ENCODE measurements at regions not wholly inside any gene's neighbourhood (a gene's known extent, or its start where the extent isn't known, plus 50 kb on each side); places are given as distances from the start of the nearest gene placed in this dataset.
A peak's percentile ranks its signal among the peaks of the same experiment; 100 is the strongest.

- FAIRE-seq (no peak), ATAC-seq (peak; percentile 45), DNase-seq (ENCODE audit: low read depth, low spot score) (no peak)
- SMC1A ChIA-PET (ENCODE audit: uncharacterized antibody, unreplicated experiment): interaction anchor here (1.3 kb wide), 1 partner anchor 293 kb away, joined by 3 read pairs; no protein-coding TSS in a partner anchor
- no TSS peak for BruUV-seq (replicated peaks)
- Histone ChIP-seq H3K4me2 (ENCODE audit: control insufficient read depth, insufficient read depth) (no peak overlapping the region), H3K36me3 (ENCODE audit: control insufficient read depth in 2 of 2, insufficient read depth in 2 of 2, low read length in 1 of 2) (no peaks in the 10 kb centered on the region), H3K79me2 (ENCODE audit: control insufficient read depth, insufficient read depth, low read length) (no peaks in the 10 kb centered on the region), H3K4me1 (ENCODE audit: control insufficient read depth, insufficient read depth, low read length) (no peaks in the 10 kb centered on the region), H2AFZ (ENCODE audit: control insufficient read depth, low read depth, low read length) (no peak overlapping the region), H3K27me3 (replicated peaks in 1 of 2; ENCODE audit: control insufficient read depth in 2 of 2, insufficient read depth in 2 of 2, low read length in 1 of 2) (no peaks in the 10 kb centered on the region), H4K20me1 (ENCODE audit: control insufficient read depth, insufficient read depth) (no peaks in the 10 kb centered on the region), H3K4me3 (no peak overlapping the region), H3K27ac (ENCODE audit: control insufficient read depth, insufficient read depth) (no peak overlapping the region), H3K9ac (ENCODE audit: control insufficient read depth, insufficient read depth, low read length) (no peak overlapping the region), H3K9me3 (replicated peaks; ENCODE audit: control insufficient read depth, insufficient read depth, low read length) (no peaks in the 10 kb centered on the region)
- TF ChIP-seq CHD4 (IDR thresholded peaks at IDR 0.05) (no peak), RAD21 (IDR thresholded peaks at IDR 0.05; ENCODE audit: insufficient read depth, low read depth, low read length) (peak; percentile 28; the same call in 1 of the 2 replicates)
- POLR2A ChIA-PET: no interaction called here
- in situ Hi-C loops (cut with MboI) (no loop called here), intact Hi-C loops (cut with micrococcal nuclease; ENCODE audit: unreplicated experiment) (no loop called here)
- WGBS (ENCODE audit: insufficient coverage, insufficient replicate concordance, low lambda C conversion rate, missing lambda C conversion rate): 14% methylated on average over 2 of the region's 2 CpGs
- RAD21 ChIA-PET (ENCODE audit: unreplicated experiment): no interaction called here
- CTCF ChIA-PET: interaction anchor here (1.3 kb wide), 1 partner anchor 293 kb away, joined by 3 read pairs; no protein-coding TSS in a partner anchor
Observed at GRCh38 chr2:36266536-36267121, 88.9 kb upstream of the CRIM1 start.

DNA sequence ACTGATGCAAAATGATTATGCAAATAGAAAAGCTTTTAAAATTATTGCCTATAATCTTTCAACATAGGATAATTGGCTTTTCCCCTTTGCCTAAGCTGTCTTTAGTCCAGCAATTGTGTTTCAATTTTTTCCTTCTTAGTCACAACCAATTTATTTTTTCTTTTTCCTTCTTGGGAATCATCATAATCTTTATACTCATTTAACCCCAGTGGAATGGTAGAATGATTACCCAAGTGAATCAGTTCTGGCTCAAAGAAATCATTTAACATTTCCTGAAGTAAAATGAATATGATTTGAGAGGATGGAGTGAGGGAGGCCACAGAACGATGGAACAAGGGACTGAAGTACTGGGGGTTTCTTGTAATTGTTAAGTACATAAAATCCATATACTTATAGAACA is 93.0 kb upstream of the CRIM1 start:
- no peak overlapping the region for H3K27ac ChIP-seq (ENCODE audit: control insufficient read depth, insufficient read depth)
- no peaks in the 10 kb centered on the region for H3K79me2 ChIP-seq (ENCODE audit: control insufficient read depth, insufficient read depth, low read length)
- no peaks in the 10 kb centered on the region for H3K27me3 ChIP-seq (replicated peaks in 1 of 2; ENCODE audit: control insufficient read depth in 2 of 2, insufficient read depth in 2 of 2, low read length in 1 of 2)
- TF ChIP-seq JUND (IDR thresholded peaks at IDR 0.05; ENCODE audit: low read depth, low read length) (no peak), FOS (IDR thresholded peaks at IDR 0.05; ENCODE audit: borderline replicate concordance, extremely low read depth, insufficient read length) (no peak), CBFB (IDR thresholded peaks at IDR 0.05; ENCODE audit: low read depth) (no peak), EED (IDR thresholded peaks at IDR 0.05; ENCODE audit: low read depth) (no peak), MXI1 (IDR thresholded peaks at IDR 0.05; ENCODE audit: low read depth, low read length) (no peak), CEBPB (IDR thresholded peaks at IDR 0.05; ENCODE audit: borderline replicate concordance in 1 of 2, low read depth in 2 of 2, low read length in 2 of 2) (no peak), MYC (IDR thresholded peaks at IDR 0.05; ENCODE audit: insufficient read depth, insufficient read length, insufficient replicate concordance, low read length, severe bottlenecking) (no peak), RUNX3 (IDR thresholded peaks at IDR 0.05; ENCODE audit: low read length) (no peak), YY1 (IDR thresholded peaks at IDR 0.05; ENCODE audit: low read depth, low read length) (no peak), RCOR1 (conservative IDR thresholded peaks at IDR 0.05; ENCODE audit: low read depth, low read length) (no peak)
- H2AFZ ChIP-seq (ENCODE audit: control insufficient read depth, low read depth, low read length): no peak overlapping the region
- H3K4me2 ChIP-seq (ENCODE audit: control insufficient read depth, insufficient read depth): no peak overlapping the region
- FAIRE-seq: no peak
- intact Hi-C loops (cut with micrococcal nuclease; ENCODE audit: unreplicated experiment): no loop called here
- in situ Hi-C loops (cut with MboI): no loop called here
- no peak overlapping the region for H3K4me3 ChIP-seq
- RAD21 ChIA-PET (ENCODE audit: unreplicated experiment): no interaction called here
- CTCF ChIA-PET: no interaction called here
- POLR2A ChIA-PET: no interaction called here
- no peaks in the 10 kb centered on the region for H3K4me1 ChIP-seq (ENCODE audit: control insufficient read depth, insufficient read depth, low read length)
- no TSS peak for BruUV-seq (replicated peaks)
- H3K9ac ChIP-seq (ENCODE audit: control insufficient read depth, insufficient read depth, low read length): no peak overlapping the region
- 4% methylated on average over 1 of the region's 1 CpG for WGBS (ENCODE audit: insufficient coverage, insufficient replicate concordance, low lambda C conversion rate, missing lambda C conversion rate)
- SMC1A ChIA-PET (ENCODE audit: uncharacterized antibody, unreplicated experiment): no interaction called here
- no peaks in the 10 kb centered on the region for H4K20me1 ChIP-seq (ENCODE audit: control insufficient read depth, insufficient read depth)
- H3K36me3 ChIP-seq (ENCODE audit: control insufficient read depth in 2 of 2, insufficient read depth in 2 of 2, low read length in 1 of 2): no peaks in the 10 kb centered on the region
- H3K9me3 ChIP-seq (replicated peaks; ENCODE audit: control insufficient read depth, insufficient read depth, low read length): no peaks in the 10 kb centered on the region
- DNase-seq (ENCODE audit: low read depth, low spot score): no peak
- ATAC-seq: no peak

Measured in GM12878 (cell line).